Glutamatergic neuron (in vitro differentiated cells): ENCODE measurements at regions not wholly inside any gene's neighbourhood (a gene's known extent, or its start where the extent isn't known, plus 50 kb on each side); places are given as distances from the start of the nearest gene placed in this dataset.

Source experiments
- DNase-seq: peaks from one replicate; pipeline ENCODE4 v3.0.0; 2022
- H3K27ac Mint-ChIP-seq: one replicate; pipeline ENCODE4 v1.8.0; 2020; ENCODE audit warnings: mild to moderate bottlenecking, mixed read lengths, inconsistent platforms; ENCODE audit not compliant: unreplicated experiment
- H3K27me3 Mint-ChIP-seq: one replicate; pipeline ENCODE4 v1.8.0; 2020; ENCODE audit warnings: mild to moderate bottlenecking, moderate library complexity, mixed read lengths, inconsistent platforms; ENCODE audit not compliant: unreplicated experiment
- H3K36me3 Mint-ChIP-seq: one replicate; pipeline ENCODE4 v1.8.0; 2020; ENCODE audit warnings: mild to moderate bottlenecking, mixed read lengths, inconsistent platforms; ENCODE audit not compliant: unreplicated experiment
- H3K4me1 Mint-ChIP-seq: one replicate; pipeline ENCODE4 v1.8.0; 2020; ENCODE audit warnings: mild to moderate bottlenecking, low read depth, mixed read lengths, inconsistent platforms; ENCODE audit not compliant: unreplicated experiment
- H3K4me3 Mint-ChIP-seq: one replicate; pipeline ENCODE4 v1.8.0; 2020; ENCODE audit warnings: mild to moderate bottlenecking, mixed read lengths, inconsistent platforms; ENCODE audit not compliant: unreplicated experiment
- H3K9me3 Mint-ChIP-seq: one replicate; pipeline ENCODE4 v1.8.0; 2020; ENCODE audit warnings: mild to moderate bottlenecking, moderate library complexity, mixed read lengths, inconsistent platforms; ENCODE audit not compliant: unreplicated experiment
- TF ChIP-seq, protein P1 (sequence below): fragments of 200-600 bp; sonication (generic); IDR thresholded peaks from one replicate; pipeline ENCODE4 v1.5.0; 2021; ENCODE audit not compliant: partially characterized antibody, unreplicated experiment

GRCh38 chr13:92966900-92967299 is 259.7 kb upstream of the GPC6 start:
- peaks cover 1% of the 10 kb centered on the region for H3K9me3 Mint-ChIP-seq
- no peak overlapping the region for H3K27ac Mint-ChIP-seq
- H3K27me3 Mint-ChIP-seq, result no peaks in the 10 kb centered on the region
- no peak for DNase-seq
- no peaks in the 10 kb centered on the region for H3K36me3 Mint-ChIP-seq
- H3K4me1 Mint-ChIP-seq, result no peaks in the 10 kb centered on the region
- no peak overlapping the region for H3K4me3 Mint-ChIP-seq
- TF ChIP-seq, protein P1, sequence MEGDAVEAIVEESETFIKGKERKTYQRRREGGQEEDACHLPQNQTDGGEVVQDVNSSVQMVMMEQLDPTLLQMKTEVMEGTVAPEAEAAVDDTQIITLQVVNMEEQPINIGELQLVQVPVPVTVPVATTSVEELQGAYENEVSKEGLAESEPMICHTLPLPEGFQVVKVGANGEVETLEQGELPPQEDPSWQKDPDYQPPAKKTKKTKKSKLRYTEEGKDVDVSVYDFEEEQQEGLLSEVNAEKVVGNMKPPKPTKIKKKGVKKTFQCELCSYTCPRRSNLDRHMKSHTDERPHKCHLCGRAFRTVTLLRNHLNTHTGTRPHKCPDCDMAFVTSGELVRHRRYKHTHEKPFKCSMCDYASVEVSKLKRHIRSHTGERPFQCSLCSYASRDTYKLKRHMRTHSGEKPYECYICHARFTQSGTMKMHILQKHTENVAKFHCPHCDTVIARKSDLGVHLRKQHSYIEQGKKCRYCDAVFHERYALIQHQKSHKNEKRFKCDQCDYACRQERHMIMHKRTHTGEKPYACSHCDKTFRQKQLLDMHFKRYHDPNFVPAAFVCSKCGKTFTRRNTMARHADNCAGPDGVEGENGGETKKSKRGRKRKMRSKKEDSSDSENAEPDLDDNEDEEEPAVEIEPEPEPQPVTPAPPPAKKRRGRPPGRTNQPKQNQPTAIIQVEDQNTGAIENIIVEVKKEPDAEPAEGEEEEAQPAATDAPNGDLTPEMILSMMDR, result no peak

- Mint-ChIP-seq H3K4me3 (no peak overlapping the region), H3K4me1 (peaks cover 3% of the 10 kb centered on the region), H3K9me3 (peaks cover 1% of the 10 kb centered on the region), H3K27me3 (no peaks in the 10 kb centered on the region), H3K27ac (no peak overlapping the region), H3K36me3 (no peaks in the 10 kb centered on the region)
- TF ChIP-seq, protein P1, result no peak
- no peak for DNase-seq
These were observed 258.7 kb upstream of the GPC6 start for GRCh38 chr13:92967923-92968322.

DNA sequence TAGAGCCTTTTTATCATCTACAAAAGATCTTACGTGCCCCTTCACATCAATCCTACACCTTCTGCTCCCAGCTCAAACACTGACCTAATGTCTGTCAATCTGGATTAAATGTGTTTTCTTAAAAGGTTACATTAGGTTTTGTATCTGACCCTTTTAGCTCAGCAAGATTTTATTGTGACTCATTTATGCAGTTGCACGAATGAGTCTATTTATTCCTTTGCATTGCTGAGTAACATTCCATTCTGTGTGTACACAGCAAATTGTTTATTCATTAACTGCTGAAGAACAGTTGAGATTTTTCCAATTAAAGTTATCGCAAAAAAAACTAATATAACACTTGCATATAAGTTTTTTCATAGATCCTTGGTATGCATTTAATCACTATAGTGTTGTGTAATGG is 253.9 kb upstream of the GPC6 start:
- no peaks in the 10 kb centered on the region for H3K27me3 Mint-ChIP-seq

DNA sequence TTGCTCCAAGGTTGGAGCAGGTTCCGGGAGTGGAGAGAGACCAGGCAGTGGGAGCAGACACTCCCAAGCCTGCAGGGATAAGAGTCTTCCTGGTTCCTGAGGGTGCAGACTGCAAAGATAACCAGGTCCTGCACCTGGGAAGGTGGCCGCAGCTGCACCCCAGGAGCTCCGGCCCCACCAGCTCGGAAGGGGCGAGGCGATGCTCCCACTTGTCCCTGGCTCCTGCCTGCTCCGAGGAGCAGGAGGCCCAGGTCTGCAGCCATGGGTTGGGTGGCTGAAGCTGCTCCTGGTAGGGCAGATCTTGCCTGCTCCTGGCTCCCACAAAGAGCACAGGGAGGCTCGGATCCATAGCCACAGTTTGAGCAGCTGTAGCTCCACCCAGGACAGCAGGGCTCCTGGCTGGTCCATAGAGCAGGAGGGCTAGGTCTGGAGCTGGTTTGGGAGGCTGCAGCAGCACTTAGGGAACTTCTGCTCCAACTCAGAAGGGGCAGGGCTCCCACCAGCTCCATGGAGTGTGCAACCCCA is 251.6 kb upstream of the GPC6 start:
- Mint-ChIP-seq H3K27ac (no peak overlapping the region), H3K4me1 (peaks cover 12% of the 10 kb centered on the region), H3K9me3 (peaks cover 1% of the 10 kb centered on the region), H3K4me3 (no peak overlapping the region), H3K27me3 (no peaks in the 10 kb centered on the region), H3K36me3 (peaks cover 4% of the 10 kb centered on the region)
- TF ChIP-seq, protein P1, result no peak
- no peak for DNase-seq

More for the DNA sequence above, 253.9 kb upstream of the GPC6 start:
- Mint-ChIP-seq H3K4me1 (peaks cover 12% of the 10 kb centered on the region), H3K4me3 (no peak overlapping the region), H3K9me3 (peaks cover 1% of the 10 kb centered on the region), H3K36me3 (peaks cover 4% of the 10 kb centered on the region), H3K27ac (no peak overlapping the region)
- TF ChIP-seq, protein P1, result no peak
- no peak for DNase-seq

- Mint-ChIP-seq H3K36me3 (peaks cover 4% of the 10 kb centered on the region), H3K27me3 (no peaks in the 10 kb centered on the region), H3K27ac (no peak overlapping the region), H3K4me1 (peaks cover 12% of the 10 kb centered on the region), H3K9me3 (peaks cover 1% of the 10 kb centered on the region), H3K4me3 (no peak overlapping the region)
- no peak for DNase-seq
- TF ChIP-seq, protein P1, result no peak
These were observed 249.9 kb upstream of the GPC6 start for GRCh38 chr13:92976657-92977056.
